Peyer's patch (tissue), 4 donors: ENCODE measurements at regions not wholly inside any gene's neighbourhood (a gene's known extent, or its start where the extent isn't known, plus 50 kb on each side); places are given as distances from the start of the nearest gene placed in this dataset.

Source experiments
- DNase-seq, 3 donors: peaks; one replicate each; pipeline ENCODE4 v3.0.0-alpha.2; 2017 to 2019
- H3K27ac ChIP-seq, 4 donors: fragments of 200-600 bp; sonication (generic); one replicate each; pipeline ENCODE4 v1.5.1; 2016 to 2019
- H3K27me3 ChIP-seq, 2 donors: fragments of 200-600 bp; sonication (generic); one replicate each; pipeline ENCODE4 v1.5.1; 2019
- H3K36me3 ChIP-seq, 3 donors: fragments of 200-600 bp; sonication (generic); one replicate each; pipeline ENCODE4 v1.5.1; 2016 to 2019
- H3K4me1 ChIP-seq, 4 donors: fragments of 200-600 bp; sonication (generic); one replicate each; pipeline ENCODE4 v1.5.1; 2016 to 2019
- H3K4me3 ChIP-seq, 4 donors: fragments of 200-600 bp; sonication (generic); 1 replicate in 3 of 4; 2 replicates in 1 of 4; pipeline ENCODE4 v1.5.1; 2016 to 2019; ENCODE audit warnings: mild to moderate bottlenecking in 1 of 4
- H3K9me3 ChIP-seq, 4 donors: fragments of 200-600 bp; sonication (generic); one replicate each; pipeline ENCODE4 v1.5.1; 2016 to 2019; ENCODE audit warnings: mild to moderate bottlenecking in 1 of 4
- CTCF ChIP-seq, 6 experiments: fragments of 450-650 bp in 4 of 6; fragments of 200-600 bp in 2 of 6; sonication (generic) in 1 of 6; IDR thresholded peaks; one replicate each; pipeline ENCODE4 v1.5.1; 2017 to 2019; ENCODE audit warnings: antibody characterized with exemption in 6 of 6, mild to moderate bottlenecking in 3 of 6, moderate library complexity in 1 of 6
- POLR2A ChIP-seq, 2 donors: fragments of 450-650 bp; IDR thresholded peaks; one replicate each; pipeline ENCODE4 v1.5.1; 2017; ENCODE audit warnings: antibody characterized with exemption in 2 of 2, mild to moderate bottlenecking in 2 of 2, moderate library complexity in 2 of 2

- no peak overlapping the region for H3K4me3 ChIP-seq
- TF ChIP-seq POLR2A (IDR thresholded peaks at IDR 0.05) (no peak), CTCF (IDR thresholded peaks at IDR 0.05) (no peak)
- no peaks in the 10 kb centered on the region for H3K36me3 ChIP-seq
- H3K27me3 ChIP-seq: no peaks in the 10 kb centered on the region
- no peak for DNase-seq
- H3K4me1 ChIP-seq: no peaks in the 10 kb centered on the region
- H3K9me3 ChIP-seq: no peaks in the 10 kb centered on the region
- no peak overlapping the region for H3K27ac ChIP-seq
Measured at GRCh38 chr3:145188079-145188770, 972.8 kb downstream of the PLOD2 start.

DNA sequence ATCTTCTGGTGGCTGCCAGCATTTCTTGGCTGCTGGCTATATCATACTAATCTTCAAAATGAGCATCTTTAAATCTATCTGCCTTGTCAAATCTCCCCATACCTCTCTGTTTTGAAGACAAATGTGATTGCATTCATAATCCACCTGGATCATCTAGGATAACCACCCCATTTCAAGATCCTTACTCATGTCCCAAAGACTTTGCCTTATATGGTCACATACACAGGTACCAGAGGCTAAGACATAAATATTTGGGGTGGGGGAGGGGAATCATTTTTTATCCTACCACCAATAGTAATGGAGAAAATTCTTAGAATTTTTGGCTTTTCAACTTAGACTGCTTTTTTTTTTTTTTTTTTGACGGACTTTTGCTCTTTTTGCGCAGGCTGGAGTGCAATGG, 970.8 kb downstream of the PLOD2 start:
- H3K4me1 ChIP-seq: no peaks in the 10 kb centered on the region
- H3K36me3 ChIP-seq: no peaks in the 10 kb centered on the region
- H3K27ac ChIP-seq: no peak overlapping the region
- no peak for TF ChIP-seq POLR2A (IDR thresholded peaks at IDR 0.05)
- no peaks in the 10 kb centered on the region for H3K27me3 ChIP-seq
- no peak overlapping the region for H3K4me3 ChIP-seq
- no peak for DNase-seq
- no peaks in the 10 kb centered on the region for H3K9me3 ChIP-seq

GRCh38 chr3:145190761-145191160, 970.2 kb downstream of the PLOD2 start:
- no peak for TF ChIP-seq POLR2A (IDR thresholded peaks at IDR 0.05)
- no peak for TF ChIP-seq CTCF (IDR thresholded peaks at IDR 0.05)
- DNase-seq: no peak
- Histone ChIP-seq H3K27me3 (no peaks in the 10 kb centered on the region), H3K9me3 (no peaks in the 10 kb centered on the region), H3K4me1 (no peaks in the 10 kb centered on the region), H3K27ac (no peak overlapping the region), H3K4me3 (no peak overlapping the region), H3K36me3 (no peaks in the 10 kb centered on the region)

GRCh38 chr3:145191543-145191942, 969.4 kb downstream of the PLOD2 start:
- Histone ChIP-seq H3K4me3 (no peak overlapping the region), H3K27me3 (no peaks in the 10 kb centered on the region), H3K27ac (no peak overlapping the region), H3K36me3 (no peaks in the 10 kb centered on the region), H3K9me3 (no peaks in the 10 kb centered on the region), H3K4me1 (no peaks in the 10 kb centered on the region)
- no peak for DNase-seq
- TF ChIP-seq CTCF (IDR thresholded peaks at IDR 0.05) (no peak), POLR2A (IDR thresholded peaks at IDR 0.05) (no peak)

GRCh38 chr3:145197051-145197820, 963.7 kb downstream of the PLOD2 start:
- H3K4me3 ChIP-seq: no peak overlapping the region
- TF ChIP-seq POLR2A (IDR thresholded peaks at IDR 0.05) (no peak), CTCF (IDR thresholded peaks at IDR 0.05) (no peak)
- no peak overlapping the region for H3K27ac ChIP-seq
- no peak for DNase-seq
- no peaks in the 10 kb centered on the region for H3K9me3 ChIP-seq
- H3K27me3 ChIP-seq: no peaks in the 10 kb centered on the region
- H3K36me3 ChIP-seq: no peaks in the 10 kb centered on the region
- H3K4me1 ChIP-seq: no peaks in the 10 kb centered on the region

- no peak for DNase-seq
- TF ChIP-seq POLR2A (IDR thresholded peaks at IDR 0.05): no peak
- no peak for TF ChIP-seq CTCF (IDR thresholded peaks at IDR 0.05)
- Histone ChIP-seq H3K36me3 (no peaks in the 10 kb centered on the region), H3K4me1 (no peaks in the 10 kb centered on the region), H3K4me3 (no peak overlapping the region), H3K27ac (no peak overlapping the region), H3K27me3 (no peaks in the 10 kb centered on the region), H3K9me3 (no peaks in the 10 kb centered on the region)
Measured at GRCh38 chr3:145197821-145198220, 963.2 kb downstream of the PLOD2 start.
